Trophoblast cell (in vitro differentiated cells and primary cell): ENCODE measurements at regions not wholly inside any gene's neighbourhood (a gene's known extent, or its start where the extent isn't known, plus 50 kb on each side); places are given as distances from the start of the nearest gene placed in this dataset.

Experiments
- DNase-seq, 2 donors: peaks; one replicate each; pipeline ENCODE4 v3.0.0-alpha.2; 2016
- H2AFZ ChIP-seq: 2 replicates; pipeline ENCODE4 v1.6.1; 2013; ENCODE audit warnings: low read length, moderate library complexity, mild to moderate bottlenecking; ENCODE audit not compliant: insufficient read depth, poor library complexity
- H2AK5ac ChIP-seq: 2 replicates; pipeline ENCODE4 v1.6.1; 2013; ENCODE audit warnings: mild to moderate bottlenecking, low read length
- H2BK120ac ChIP-seq: 2 replicates; pipeline ENCODE4 v1.6.1; 2013; ENCODE audit warnings: low read length, mild to moderate bottlenecking, moderate library complexity; ENCODE audit not compliant: insufficient read depth, poor library complexity
- H2BK12ac ChIP-seq: 2 replicates; pipeline ENCODE4 v1.6.1; 2013; ENCODE audit warnings: mild to moderate bottlenecking, low read length, moderate library complexity
- H2BK5ac ChIP-seq: 2 replicates; pipeline ENCODE4 v1.6.1; 2013; ENCODE audit warnings: low read length, low read depth, moderate library complexity, mild to moderate bottlenecking; ENCODE audit not compliant: poor library complexity
- H3K14ac ChIP-seq: 2 replicates; pipeline ENCODE4 v1.6.1; 2013; ENCODE audit warnings: mild to moderate bottlenecking, low read length
- H3K18ac ChIP-seq: 2 replicates; pipeline ENCODE4 v1.6.1; 2013; ENCODE audit warnings: mild to moderate bottlenecking, low read length
- H3K23ac ChIP-seq: 2 replicates; pipeline ENCODE4 v1.6.1; 2013; ENCODE audit warnings: low read length
- H3K27ac ChIP-seq: 2 replicates; pipeline ENCODE4 v1.5.1; 2013; ENCODE audit warnings: low read depth, mild to moderate bottlenecking, inconsistent platforms, low read length, moderate library complexity
- H3K27me3 ChIP-seq: 2 replicates; pipeline ENCODE4 v1.6.1; 2013; ENCODE audit warnings: inconsistent platforms, mild to moderate bottlenecking, low read length, moderate library complexity; ENCODE audit not compliant: insufficient read depth
- H3K36me3 ChIP-seq, 2 experiments: 1 replicate in 1 of 2; 2 replicates in 1 of 2; pipeline ENCODE4 v1.6.1; 2013; ENCODE audit warnings: low read length in 2 of 2, mild to moderate bottlenecking in 2 of 2, moderate library complexity in 1 of 2; ENCODE audit not compliant: insufficient read depth in 2 of 2, control insufficient read depth in 1 of 2
- H3K4ac ChIP-seq: 2 replicates; pipeline ENCODE4 v1.6.1; 2013; ENCODE audit warnings: low read depth, mild to moderate bottlenecking, low read length, moderate library complexity
- H3K4me1 ChIP-seq, 2 experiments: 1 replicate in 1 of 2; 2 replicates in 1 of 2; pipeline ENCODE4 v1.6.1; 2013; ENCODE audit warnings: low read length in 2 of 2, mild to moderate bottlenecking in 2 of 2, moderate library complexity in 1 of 2; ENCODE audit not compliant: insufficient read depth in 2 of 2, control insufficient read depth in 1 of 2
- H3K4me2 ChIP-seq: 2 replicates; pipeline ENCODE4 v1.6.1; 2013; ENCODE audit warnings: inconsistent platforms, mild to moderate bottlenecking, low read length, moderate library complexity
- H3K4me3 ChIP-seq: 2 replicates; pipeline ENCODE4 v1.5.1; 2013; ENCODE audit warnings: mild to moderate bottlenecking, low read depth, low read length, inconsistent platforms
- H3K79me1 ChIP-seq: one replicate; pipeline ENCODE4 v1.6.1; 2013; ENCODE audit warnings: low read length
- H3K79me2 ChIP-seq: 2 replicates; pipeline ENCODE4 v1.6.1; 2013; ENCODE audit warnings: low read length, mild to moderate bottlenecking; ENCODE audit not compliant: control insufficient read depth, insufficient read depth, poor library complexity
- H3K9ac ChIP-seq: 2 replicates; pipeline ENCODE4 v1.6.1; 2013; ENCODE audit warnings: mild to moderate bottlenecking, low read length
- H3K9me3 ChIP-seq: 2 replicates; pipeline ENCODE4 v1.6.1; 2013; ENCODE audit warnings: low read depth, mild to moderate bottlenecking, control low read depth, inconsistent platforms, low read length; ENCODE audit not compliant: insufficient read depth
- H4K12ac ChIP-seq: 2 replicates; pipeline ENCODE4 v1.6.1; 2013; ENCODE audit warnings: low read depth, mild to moderate bottlenecking, low read length, moderate library complexity
- H4K8ac ChIP-seq: 2 replicates; pipeline ENCODE4 v1.6.1; 2013; ENCODE audit warnings: low read depth, mild to moderate bottlenecking, low read length, moderate library complexity
- H4K91ac ChIP-seq: one replicate; pipeline ENCODE4 v1.6.1; 2013; ENCODE audit warnings: low read depth, mild to moderate bottlenecking, low read length, moderate library complexity
- WGBS: extraction: QIAGEN DNeasy Blood & Tissue Kit; methylation state at CpG from one replicate; pipeline ENCODE4 v1.1.7; 2013; ENCODE audit warnings: missing lambda C conversion rate; ENCODE audit not compliant: insufficient read length, insufficient coverage; ENCODE audit errors: extremely low coverage; 5-methylcytosine and 5-hydroxymethylcytosine counted together

- H2AK5ac ChIP-seq = no peak overlapping the region
- no peak overlapping the region for H4K8ac ChIP-seq
- H3K4me2 ChIP-seq = no peak overlapping the region
- no peak overlapping the region for H4K91ac ChIP-seq
- no peak overlapping the region for H3K18ac ChIP-seq
- DNase-seq = no peak
- H3K14ac ChIP-seq = no peak overlapping the region
- no peaks in the 10 kb centered on the region for H3K9me3 ChIP-seq
- H2BK5ac ChIP-seq = no peak overlapping the region
- H3K4me1 ChIP-seq = no peaks in the 10 kb centered on the region
- H2BK12ac ChIP-seq = no peak overlapping the region
- no peak overlapping the region for H3K4ac ChIP-seq
- no peak overlapping the region for H2AFZ ChIP-seq
- H3K36me3 ChIP-seq = no peaks in the 10 kb centered on the region
- H3K79me1 ChIP-seq = no peaks in the 10 kb centered on the region
- H3K23ac ChIP-seq = no peak overlapping the region
- H3K9ac ChIP-seq = no peak overlapping the region
- H3K4me3 ChIP-seq = no peak overlapping the region
- H4K12ac ChIP-seq = no peak overlapping the region
- no peaks in the 10 kb centered on the region for H3K79me2 ChIP-seq
- no peak overlapping the region for H3K27ac ChIP-seq
- no peaks in the 10 kb centered on the region for H3K27me3 ChIP-seq
- no CpG with 5 or more reads among the region's 4 CpGs for WGBS
- no peak overlapping the region for H2BK120ac ChIP-seq
These were observed 1024.0 kb downstream of the GRIK2 start for GRCh38 chr6:102417368-102417998.

- H3K79me2 ChIP-seq = no peaks in the 10 kb centered on the region
- no peak overlapping the region for H3K23ac ChIP-seq
- H2BK120ac ChIP-seq = no peak overlapping the region
- no peaks in the 10 kb centered on the region for H3K36me3 ChIP-seq
- H3K4me2 ChIP-seq = no peak overlapping the region
- H3K9me3 ChIP-seq = no peaks in the 10 kb centered on the region
- H3K27ac ChIP-seq = no peak overlapping the region
- no peak overlapping the region for H3K14ac ChIP-seq
- no peak overlapping the region for H3K4me3 ChIP-seq
- no CpG with 5 or more reads among the region's 1 CpG for WGBS
- H2BK5ac ChIP-seq = no peak overlapping the region
- no peak overlapping the region for H3K4ac ChIP-seq
- H3K79me1 ChIP-seq = no peaks in the 10 kb centered on the region
- H2BK12ac ChIP-seq = no peak overlapping the region
- H4K8ac ChIP-seq = no peak overlapping the region
- H3K18ac ChIP-seq = no peak overlapping the region
- no peaks in the 10 kb centered on the region for H3K4me1 ChIP-seq
- no peak overlapping the region for H4K91ac ChIP-seq
- DNase-seq = no peak
- H3K9ac ChIP-seq = no peak overlapping the region
- no peaks in the 10 kb centered on the region for H3K27me3 ChIP-seq
- H2AK5ac ChIP-seq = no peak overlapping the region
- no peak overlapping the region for H2AFZ ChIP-seq
- no peak overlapping the region for H4K12ac ChIP-seq
These were observed 1022.4 kb downstream of the GRIK2 start for GRCh38 chr6:102415891-102416290.

DNA sequence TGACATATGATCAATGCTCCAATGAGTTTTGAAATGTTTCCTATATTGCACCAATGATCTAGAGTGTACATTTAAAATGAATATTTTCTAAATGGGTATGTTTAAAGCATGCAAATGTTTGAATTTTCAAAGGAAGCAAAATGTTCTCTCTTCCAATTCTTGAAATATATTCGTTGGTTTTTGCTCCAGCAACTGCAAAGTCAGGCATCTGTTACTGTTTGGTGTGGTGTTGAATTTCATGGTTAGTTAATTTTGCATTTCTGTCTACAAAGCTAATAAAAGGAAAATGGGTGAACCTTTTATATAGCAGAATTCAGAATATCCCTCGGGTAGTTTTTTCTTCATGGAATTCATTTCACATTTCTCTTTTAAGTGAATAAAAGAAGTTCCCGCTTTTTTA is 1018.3 kb downstream of the GRIK2 start:
- no peaks in the 10 kb centered on the region for H3K79me2 ChIP-seq
- no peak overlapping the region for H3K27ac ChIP-seq
- H4K12ac ChIP-seq = no peak overlapping the region
- no peak overlapping the region for H3K4me3 ChIP-seq
- no peak overlapping the region for H2BK12ac ChIP-seq
- no peak overlapping the region for H3K18ac ChIP-seq
- H3K4ac ChIP-seq = no peak overlapping the region
- no peaks in the 10 kb centered on the region for H3K27me3 ChIP-seq
- no peak overlapping the region for H3K14ac ChIP-seq
- H2AK5ac ChIP-seq = no peak overlapping the region
- H2BK120ac ChIP-seq = no peak overlapping the region
- no peak overlapping the region for H3K23ac ChIP-seq
- DNase-seq = no peak
- H3K9ac ChIP-seq = no peak overlapping the region
- H3K9me3 ChIP-seq = no peaks in the 10 kb centered on the region
- H4K91ac ChIP-seq = no peak overlapping the region
- H2AFZ ChIP-seq = no peak overlapping the region
- H4K8ac ChIP-seq = no peak overlapping the region
- WGBS = no CpG with 5 or more reads among the region's 3 CpGs
- no peaks in the 10 kb centered on the region for H3K79me1 ChIP-seq
- no peaks in the 10 kb centered on the region for H3K36me3 ChIP-seq
- H2BK5ac ChIP-seq = no peak overlapping the region
- no peaks in the 10 kb centered on the region for H3K4me1 ChIP-seq
- H3K4me2 ChIP-seq = no peak overlapping the region

DNA sequence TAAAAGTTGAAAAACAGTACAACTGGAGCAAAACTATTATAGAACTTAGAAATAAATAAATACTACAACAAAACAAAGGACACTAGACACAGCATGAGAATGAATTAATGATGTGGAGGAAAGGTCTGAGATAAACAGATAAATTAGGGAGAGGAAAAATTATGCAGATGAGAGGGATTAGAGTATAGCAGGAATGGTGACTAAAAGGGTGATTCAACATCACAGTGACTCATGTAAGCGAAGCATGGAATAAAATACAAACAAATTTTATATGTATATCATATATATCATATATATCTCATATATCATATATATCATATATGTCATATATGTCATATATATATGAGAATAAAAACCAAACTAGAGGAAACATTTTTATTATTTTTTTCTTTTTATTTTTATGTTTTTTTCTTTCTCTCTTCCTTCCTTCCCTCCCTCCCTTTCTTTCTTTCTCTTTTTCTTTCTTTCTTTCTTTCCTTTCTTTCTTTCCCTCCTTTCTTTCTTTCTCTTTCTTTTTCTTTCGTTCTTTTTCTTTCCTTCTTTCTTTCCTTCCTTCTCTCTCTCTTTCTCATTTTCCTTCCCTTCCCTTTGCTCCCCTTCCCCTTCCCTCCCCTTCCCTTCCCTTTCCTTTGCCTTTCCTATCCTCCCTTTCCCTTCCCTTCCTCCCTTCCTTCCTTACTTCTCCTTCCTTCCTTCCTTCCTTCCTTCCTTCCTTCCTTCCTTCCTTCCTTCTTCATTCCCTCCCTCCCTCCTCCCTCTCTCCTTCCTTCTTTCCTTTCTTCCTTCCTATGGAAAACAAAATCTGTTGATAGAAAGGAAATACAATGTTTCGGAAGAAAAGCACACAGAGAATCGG is 1014.6 kb downstream of the GRIK2 start:
- no peaks in the 10 kb centered on the region for H3K79me1 ChIP-seq
- no peak overlapping the region for H3K4me3 ChIP-seq
- no peak overlapping the region for H3K18ac ChIP-seq
- no peak overlapping the region for H3K4ac ChIP-seq
- H3K4me1 ChIP-seq = no peaks in the 10 kb centered on the region
- no peak overlapping the region for H2AFZ ChIP-seq
- H4K8ac ChIP-seq = no peak overlapping the region
- no CpG with 5 or more reads among the region's 4 CpGs for WGBS
- no peaks in the 10 kb centered on the region for H3K79me2 ChIP-seq
- H3K23ac ChIP-seq = no peak overlapping the region
- H4K12ac ChIP-seq = no peak overlapping the region
- DNase-seq = no peak
- no peak overlapping the region for H3K4me2 ChIP-seq
- H3K27me3 ChIP-seq = no peaks in the 10 kb centered on the region
- no peak overlapping the region for H3K9ac ChIP-seq
- H2BK5ac ChIP-seq = no peak overlapping the region
- no peak overlapping the region for H2BK12ac ChIP-seq
- H4K91ac ChIP-seq = no peak overlapping the region
- H3K27ac ChIP-seq = no peak overlapping the region
- no peaks in the 10 kb centered on the region for H3K36me3 ChIP-seq
- H3K9me3 ChIP-seq = no peaks in the 10 kb centered on the region
- H2BK120ac ChIP-seq = no peak overlapping the region
- H3K14ac ChIP-seq = no peak overlapping the region
- no peak overlapping the region for H2AK5ac ChIP-seq
